Fibroblast of lung (primary cell): ENCODE measurements at regions not wholly inside any gene's neighbourhood (a gene's known extent, or its start where the extent isn't known, plus 50 kb on each side); places are given as distances from the start of the nearest gene placed in this dataset.

Source experiments
- CTCF ChIP-seq, 2 donors: IDR thresholded peaks in 1 of 2; conservative IDR thresholded peaks in 1 of 2; 1 replicate in 1 of 2; 2 replicates in 1 of 2; pipeline ENCODE4 v1.5.1; 2011 to 2012; ENCODE audit warnings: low read length in 2 of 2, control low read depth in 1 of 2, inconsistent platforms in 1 of 2, low read depth in 1 of 2, mild to moderate bottlenecking in 1 of 2
- EZH2 ChIP-seq: IDR thresholded peaks from 2 replicates; pipeline ENCODE4 v1.5.1; 2012; ENCODE audit warnings: low read length, control low read depth, mild to moderate bottlenecking; ENCODE audit errors: missing control alignments

- no peak for TF ChIP-seq CTCF (conservative IDR thresholded peaks at IDR 0.05 in 1 of 2, IDR thresholded peaks at IDR 0.05 in 1 of 2; ENCODE audit: low read depth in 1 of 2, low read length in 2 of 2)
- TF ChIP-seq EZH2 = no peak
These were observed 1186.2 kb upstream of the FAM98A start for GRCh38 chr2:34785206-34785785.
